ENCODE measurements at regions not wholly inside any gene's neighbourhood (a gene's known extent, or its start where the extent isn't known, plus 50 kb on each side); places are given as distances from the start of the nearest gene placed in this dataset.

DNA sequence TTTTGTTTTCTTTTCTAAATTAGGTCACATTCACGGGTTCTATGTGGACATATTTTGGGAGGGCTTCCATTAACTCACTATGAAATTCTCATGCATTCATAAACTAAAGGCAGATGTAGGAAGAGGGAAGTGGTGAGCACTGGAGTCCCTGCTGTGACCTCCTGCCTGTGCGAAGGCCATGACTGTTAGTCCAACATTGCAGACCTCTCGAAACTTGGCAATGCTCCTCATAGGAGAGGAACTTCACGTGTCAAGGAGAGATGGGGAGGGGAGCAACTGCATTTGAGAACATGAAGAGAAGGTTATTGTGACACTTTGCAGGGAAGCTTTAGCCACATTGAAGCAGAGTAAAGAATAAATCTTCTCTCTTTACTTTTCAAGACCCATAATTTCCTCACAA is 126.4 kb upstream of the HNMT start:
- Histone ChIP-seq H3K9me3 (ENCODE audit: insufficient read depth, low read depth, low read length) (no peaks in the 10 kb centered on the region), H3K9ac (ENCODE audit: low read length) (no peak overlapping the region), H3K4me1 (ENCODE audit: insufficient read depth, low read length) (no peaks in the 10 kb centered on the region), H2AFZ (ENCODE audit: low read depth, low read length) (no peak overlapping the region), H3K4me3 (ENCODE audit: insufficient read depth, low read depth, low read length) (no peak overlapping the region), H3K36me3 (ENCODE audit: insufficient read depth, low read length) (no peaks in the 10 kb centered on the region), H3K27me3 (ENCODE audit: insufficient read depth, low read length) (no peaks in the 10 kb centered on the region), H3K27ac (ENCODE audit: low read depth, low read length) (no peak overlapping the region), H4K20me1 (ENCODE audit: insufficient read depth, low read length) (no peaks in the 10 kb centered on the region), H3K79me2 (ENCODE audit: insufficient read depth, low read length) (no peaks in the 10 kb centered on the region), H3K4me2 (ENCODE audit: low read length) (no peak overlapping the region)
- DNase-seq (ENCODE audit: low read depth) (no peak), FAIRE-seq (no peak)
- no peak overlapping the region for H3K27ac Mint-ChIP-seq (ENCODE audit: unreplicated experiment)
- H3K36me3 Mint-ChIP-seq (ENCODE audit: low read depth, unreplicated experiment): no peaks in the 10 kb centered on the region
- TF ChIP-seq CTCF (IDR thresholded peaks at IDR 0.05; ENCODE audit: insufficient read depth, low read depth, low read length): no peak
- TF ChIP-seq EZH2 (IDR thresholded peaks at IDR 0.05; ENCODE audit: insufficient read depth, low read length): no peak
- no peaks in the 10 kb centered on the region for H3K4me1 Mint-ChIP-seq (ENCODE audit: low read depth, unreplicated experiment)
- no peaks in the 10 kb centered on the region for H3K9me3 Mint-ChIP-seq (ENCODE audit: unreplicated experiment)
- peaks cover 1% of the 10 kb centered on the region for H3K27me3 Mint-ChIP-seq (ENCODE audit: low read depth, unreplicated experiment)
- no peak overlapping the region for H3K4me3 Mint-ChIP-seq (ENCODE audit: unreplicated experiment)

- Histone ChIP-seq H3K27ac (ENCODE audit: low read depth, low read length) (no peak overlapping the region), H3K79me2 (ENCODE audit: insufficient read depth, low read length) (no peaks in the 10 kb centered on the region), H3K4me2 (ENCODE audit: low read length) (no peak overlapping the region), H3K9ac (ENCODE audit: low read length) (no peak overlapping the region), H3K4me1 (ENCODE audit: insufficient read depth, low read length) (no peaks in the 10 kb centered on the region), H4K20me1 (ENCODE audit: insufficient read depth, low read length) (no peaks in the 10 kb centered on the region), H3K27me3 (ENCODE audit: insufficient read depth, low read length) (no peaks in the 10 kb centered on the region), H3K4me3 (ENCODE audit: insufficient read depth, low read depth, low read length) (no peak overlapping the region), H2AFZ (ENCODE audit: low read depth, low read length) (no peak overlapping the region), H3K36me3 (ENCODE audit: insufficient read depth, low read length) (no peaks in the 10 kb centered on the region), H3K9me3 (ENCODE audit: insufficient read depth, low read depth, low read length) (no peaks in the 10 kb centered on the region)
- Mint-ChIP-seq H3K4me3 (ENCODE audit: unreplicated experiment) (no peak overlapping the region), H3K4me1 (ENCODE audit: low read depth, unreplicated experiment) (no peaks in the 10 kb centered on the region), H3K27ac (ENCODE audit: unreplicated experiment) (no peak overlapping the region), H3K9me3 (ENCODE audit: unreplicated experiment) (no peaks in the 10 kb centered on the region), H3K36me3 (ENCODE audit: low read depth, unreplicated experiment) (no peaks in the 10 kb centered on the region), H3K27me3 (ENCODE audit: low read depth, unreplicated experiment) (peaks cover 1% of the 10 kb centered on the region)
- no peak for FAIRE-seq
- TF ChIP-seq EZH2 (IDR thresholded peaks at IDR 0.05; ENCODE audit: insufficient read depth, low read length) (no peak), CTCF (IDR thresholded peaks at IDR 0.05; ENCODE audit: insufficient read depth, low read depth, low read length) (peak; percentile 70)
- peak; percentile 24 for DNase-seq (ENCODE audit: low read depth)
These were observed 125.8 kb upstream of the HNMT start for GRCh38 chr2:137838255-137839092.

DNA sequence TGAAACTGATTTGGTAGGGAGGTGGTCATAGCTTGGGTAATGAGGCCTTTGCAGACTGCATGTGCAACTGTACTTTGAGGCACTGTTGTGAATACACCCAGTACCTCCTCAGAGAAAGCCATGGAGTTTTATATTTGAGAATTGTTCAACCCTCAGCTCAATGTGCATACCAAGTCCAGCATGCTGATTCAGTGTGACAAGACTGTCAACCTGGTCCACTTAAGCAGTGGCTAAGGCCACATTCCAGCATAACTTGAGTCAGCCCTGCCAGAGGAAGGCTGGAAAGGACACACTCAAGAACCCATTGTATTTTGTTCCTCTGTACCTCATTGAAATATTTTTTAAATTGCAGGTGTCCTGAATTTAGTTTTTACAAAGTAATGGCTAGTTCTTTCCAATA is 121.8 kb upstream of the HNMT start:
- Mint-ChIP-seq H3K27ac (ENCODE audit: unreplicated experiment) (no peak overlapping the region), H3K27me3 (ENCODE audit: low read depth, unreplicated experiment) (peaks cover 1% of the 10 kb centered on the region), H3K4me3 (ENCODE audit: unreplicated experiment) (no peak overlapping the region), H3K9me3 (ENCODE audit: unreplicated experiment) (no peaks in the 10 kb centered on the region), H3K4me1 (ENCODE audit: low read depth, unreplicated experiment) (no peaks in the 10 kb centered on the region), H3K36me3 (ENCODE audit: low read depth, unreplicated experiment) (no peaks in the 10 kb centered on the region)
- DNase-seq (ENCODE audit: low read depth): no peak
- H3K79me2 ChIP-seq (ENCODE audit: insufficient read depth, low read length): no peaks in the 10 kb centered on the region
- no peaks in the 10 kb centered on the region for H4K20me1 ChIP-seq (ENCODE audit: insufficient read depth, low read length)
- H3K36me3 ChIP-seq (ENCODE audit: insufficient read depth, low read length): no peaks in the 10 kb centered on the region
- no peaks in the 10 kb centered on the region for H3K4me1 ChIP-seq (ENCODE audit: insufficient read depth, low read length)
- H3K4me3 ChIP-seq (ENCODE audit: insufficient read depth, low read depth, low read length): no peak overlapping the region
- H2AFZ ChIP-seq (ENCODE audit: low read depth, low read length): no peak overlapping the region
- no peak overlapping the region for H3K9ac ChIP-seq (ENCODE audit: low read length)
- TF ChIP-seq EZH2 (IDR thresholded peaks at IDR 0.05; ENCODE audit: insufficient read depth, low read length) (no peak), CTCF (IDR thresholded peaks at IDR 0.05; ENCODE audit: insufficient read depth, low read depth, low read length) (no peak)
- H3K9me3 ChIP-seq (ENCODE audit: insufficient read depth, low read depth, low read length): no peaks in the 10 kb centered on the region
- no peak overlapping the region for H3K4me2 ChIP-seq (ENCODE audit: low read length)
- no peak for FAIRE-seq
- H3K27me3 ChIP-seq (ENCODE audit: insufficient read depth, low read length): no peaks in the 10 kb centered on the region
- H3K27ac ChIP-seq (ENCODE audit: low read depth, low read length): no peak overlapping the region
